GM21528 (cell line): ENCODE measurements at regions not wholly inside any gene's neighbourhood (a gene's known extent, or its start where the extent isn't known, plus 50 kb on each side); places are given as distances from the start of the nearest gene placed in this dataset.
A peak's percentile ranks its signal among the peaks of the same experiment; 100 is the strongest.
"Not testable (repeated sequence)": the region's sequence is repeated elsewhere in the genome, so short reads cannot be mapped to it uniquely, and the experiment has no call there.

Experiments used
- ATAC-seq: cut with Tn5 transposase; IDR thresholded peaks from one replicate; pipeline ENCODE4 v1.9.1; 2021; ENCODE audit warnings: mild to moderate bottlenecking, moderate library complexity; ENCODE audit not compliant: unreplicated experiment, low FRiP score

DNA sequence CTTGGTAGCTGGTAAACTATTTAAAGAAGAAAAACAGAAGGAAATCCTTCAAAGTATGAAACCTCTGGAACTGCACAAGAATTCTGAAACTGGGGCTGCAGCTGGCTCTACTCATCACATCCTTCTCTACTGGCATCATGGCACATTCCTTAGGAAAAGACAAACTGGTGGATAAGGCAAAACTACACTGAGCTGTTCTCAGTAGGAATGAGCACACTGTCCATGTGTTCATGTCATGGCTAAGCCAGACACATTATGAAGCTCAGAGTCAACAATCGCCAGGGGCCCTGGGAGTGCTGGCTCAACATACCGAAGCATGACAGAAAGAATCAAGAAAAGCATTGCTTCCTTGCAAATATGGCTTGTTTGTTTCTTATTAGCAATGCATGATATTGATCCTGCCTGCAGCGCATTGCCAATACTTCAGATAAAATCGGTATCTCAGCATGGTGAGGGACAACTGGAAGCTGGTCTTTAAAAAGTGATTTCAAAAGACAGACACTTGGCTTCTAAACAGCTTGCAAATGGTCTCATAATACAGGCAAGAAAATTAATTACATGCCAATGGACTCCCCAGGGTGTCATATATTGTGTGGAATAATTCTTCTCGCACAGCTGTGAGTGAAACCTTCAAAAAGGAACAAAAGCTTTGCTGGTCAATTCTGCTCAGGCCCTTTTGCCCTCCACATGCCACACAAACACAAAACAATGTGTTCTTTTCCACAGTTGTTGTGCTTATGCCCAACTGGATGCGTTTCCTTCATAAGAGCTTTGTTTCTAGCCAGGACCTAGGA, 300.2 kb upstream of the VCX start:
- ATAC-seq = no peak

DNA sequence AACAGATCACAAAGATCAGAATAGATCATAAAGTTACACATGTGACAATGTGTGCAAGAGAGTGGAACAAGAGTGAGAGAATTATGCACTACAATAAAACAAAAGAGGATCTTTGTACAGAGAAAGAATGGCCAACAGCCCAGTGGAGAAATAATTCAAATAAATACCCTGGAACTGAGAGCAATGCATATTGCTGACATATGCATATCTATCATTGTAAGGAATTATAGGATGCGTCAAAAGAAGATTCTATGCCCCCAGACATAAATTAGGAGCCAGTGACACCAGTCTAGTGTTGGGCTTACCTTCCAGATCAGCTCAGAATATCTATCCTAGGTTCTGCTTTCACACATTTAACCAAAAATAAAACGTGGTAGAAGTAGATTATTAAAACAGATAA, 320.1 kb upstream of the VCX start:
- ATAC-seq = no peak

DNA sequence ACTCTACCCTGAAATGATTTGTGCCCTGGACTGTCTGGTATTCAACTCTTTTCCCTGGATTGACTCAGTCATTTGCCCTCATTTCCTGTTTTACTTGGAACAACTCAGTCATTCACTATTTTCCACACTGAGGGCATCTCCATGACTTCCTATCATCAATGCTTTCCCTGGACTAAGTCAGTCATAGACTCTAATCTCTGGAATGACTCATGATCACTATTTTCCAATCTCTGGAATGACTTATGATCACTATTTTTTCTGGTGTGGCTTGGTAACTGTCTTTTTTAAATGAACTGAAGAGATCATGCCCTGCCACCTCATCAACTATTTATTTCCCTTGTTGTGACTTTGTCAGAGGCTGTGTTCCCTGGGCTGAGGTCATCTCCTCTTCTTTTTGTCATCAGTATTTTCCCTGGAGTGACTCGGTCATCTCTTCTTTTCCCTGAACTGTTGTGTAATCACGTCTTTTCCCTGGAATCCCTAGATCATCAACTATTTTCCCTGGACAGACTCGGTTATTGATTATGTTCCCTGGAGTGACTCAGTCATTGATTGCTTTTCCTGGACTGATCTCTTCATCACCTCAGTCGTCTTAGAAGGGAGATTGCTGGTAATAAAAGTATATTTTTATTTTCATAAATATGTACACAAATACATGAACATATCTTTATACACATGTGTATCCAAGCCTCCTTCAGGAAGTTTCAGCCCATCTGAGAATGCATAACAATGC, 327.1 kb upstream of the VCX start:
- ATAC-seq = no peak

DNA sequence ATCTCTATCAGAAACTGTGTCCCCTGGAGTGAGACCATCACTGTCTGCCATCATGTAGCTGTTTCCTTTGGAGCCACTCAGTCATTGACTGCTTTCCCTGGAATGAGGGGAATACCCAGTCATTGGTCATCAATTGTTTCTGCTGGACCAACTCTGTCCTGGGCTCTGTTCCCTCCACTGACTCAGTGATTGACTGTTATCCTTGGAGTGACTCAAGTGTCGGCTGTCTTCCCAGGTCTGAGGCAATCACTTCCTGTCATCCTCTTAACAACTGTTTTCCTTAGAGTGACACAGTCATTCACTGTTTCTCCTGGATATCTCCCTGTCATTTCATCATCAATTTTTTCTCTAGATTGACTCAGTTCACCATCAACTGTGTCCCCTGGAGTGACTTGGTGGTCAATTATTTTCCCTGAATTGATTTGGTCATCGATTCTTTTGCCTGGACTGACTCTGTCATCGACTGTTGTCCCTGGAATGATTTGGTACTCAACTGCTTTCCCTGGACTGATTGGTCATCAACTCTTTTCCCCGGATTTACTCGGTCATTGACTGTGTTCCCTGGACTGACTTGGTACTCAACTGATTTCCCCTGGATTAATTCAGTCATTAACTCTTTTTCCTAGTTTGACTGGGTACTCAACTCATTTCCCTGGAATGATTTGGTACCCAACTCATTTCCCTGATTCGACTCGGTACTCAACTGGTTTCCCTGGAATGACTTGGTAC, 327.9 kb upstream of the VCX start:
- ATAC-seq = no peak

DNA sequence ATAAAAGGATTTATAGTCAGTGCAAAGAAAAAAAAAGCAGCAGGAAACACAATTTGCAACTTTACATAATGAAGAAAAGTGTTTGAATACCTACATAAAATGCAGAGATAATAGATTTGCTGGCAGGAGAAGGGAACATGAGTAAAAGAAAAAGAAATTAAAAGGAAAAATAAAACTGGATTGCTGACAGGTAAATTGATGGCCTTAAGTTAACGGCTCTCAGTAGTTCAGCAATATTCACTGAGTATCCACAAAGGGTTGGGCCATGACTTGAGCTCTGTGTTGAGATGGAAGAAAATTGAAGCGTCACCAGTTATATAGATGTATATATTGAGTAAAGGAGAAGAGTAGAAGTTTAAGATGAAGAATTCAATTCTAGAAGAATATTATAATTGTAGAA, 330.1 kb upstream of the VCX start:
- ATAC-seq = no peak

DNA sequence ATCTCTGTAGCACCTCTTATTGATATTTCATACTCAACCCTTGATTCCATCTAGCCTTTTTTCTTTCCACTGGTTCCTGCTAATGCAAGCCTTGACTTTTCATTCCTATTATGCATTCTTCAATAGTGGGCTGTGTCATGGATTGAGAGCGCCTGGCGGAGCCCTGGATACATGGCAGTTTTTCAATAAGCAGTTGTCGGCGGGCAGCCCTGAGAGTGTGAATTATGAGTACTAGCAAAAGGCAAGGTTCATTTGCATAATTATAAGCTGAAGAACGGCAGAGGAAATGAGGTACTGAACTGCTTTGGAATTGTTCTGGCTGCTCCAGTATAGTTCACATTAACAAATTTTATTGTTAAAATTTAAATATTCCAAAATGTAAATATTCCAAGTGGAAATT, 339.7 kb upstream of the VCX start:
- ATAC-seq = no peak

DNA sequence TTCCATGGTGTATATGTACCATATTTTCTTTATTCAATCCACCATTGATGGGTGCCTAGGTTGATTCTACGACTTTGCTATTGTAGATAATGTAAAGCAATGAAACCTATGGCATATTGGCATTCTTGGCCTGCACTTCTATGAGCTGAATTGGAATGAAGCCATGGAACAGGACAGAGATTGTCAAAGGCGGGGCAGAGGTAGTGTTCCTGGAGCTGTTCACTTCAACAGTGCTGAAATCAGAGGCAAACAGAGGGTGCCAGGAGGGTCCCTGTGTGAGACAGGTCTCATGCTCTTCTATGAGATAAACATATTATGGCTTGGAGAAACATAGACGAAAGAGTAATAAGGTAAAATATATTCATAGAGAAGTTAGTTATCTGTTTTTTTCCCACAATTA, 342.6 kb upstream of the VCX start:
- ATAC-seq = no peak

DNA sequence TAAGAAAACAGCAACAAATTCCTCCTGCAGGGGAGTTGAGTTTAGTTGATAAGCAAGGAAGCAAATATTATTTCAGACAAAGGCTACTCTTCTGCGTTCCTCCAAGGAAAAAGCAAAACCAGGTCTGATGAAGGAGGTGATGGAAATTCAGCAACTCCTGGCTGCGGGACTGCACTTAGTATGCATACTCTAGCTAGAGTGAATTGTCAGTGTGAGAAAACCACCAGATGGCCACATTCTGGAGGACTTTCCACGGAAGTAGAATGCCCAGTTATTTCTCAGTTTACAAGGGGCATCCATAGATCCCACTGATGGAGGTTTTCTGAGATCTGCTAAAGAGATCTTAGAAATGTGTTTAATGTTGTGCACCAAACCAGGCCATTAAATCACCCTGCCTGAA, 338.6 kb upstream of the PUDP start:
- no peak for ATAC-seq

DNA sequence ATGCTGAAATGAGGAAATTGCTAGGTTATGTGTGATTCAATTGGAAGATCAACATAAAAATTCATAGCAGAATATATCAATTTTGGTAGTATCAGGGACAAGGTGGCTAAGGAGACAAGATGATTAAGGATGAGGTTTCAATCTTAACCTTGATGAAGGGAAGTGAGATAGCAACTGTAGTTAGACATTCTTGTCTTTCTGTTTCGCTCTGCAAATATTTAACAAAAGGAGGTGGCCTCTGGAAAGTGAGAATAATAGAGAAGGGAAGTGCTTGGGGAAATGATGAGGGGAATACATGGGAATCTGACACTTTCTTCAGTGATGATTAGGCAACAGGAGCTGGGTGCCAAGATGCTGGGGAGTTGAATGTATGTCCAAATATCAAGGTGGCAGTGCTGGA, 337.1 kb upstream of the PUDP start:
- no peak for ATAC-seq

DNA sequence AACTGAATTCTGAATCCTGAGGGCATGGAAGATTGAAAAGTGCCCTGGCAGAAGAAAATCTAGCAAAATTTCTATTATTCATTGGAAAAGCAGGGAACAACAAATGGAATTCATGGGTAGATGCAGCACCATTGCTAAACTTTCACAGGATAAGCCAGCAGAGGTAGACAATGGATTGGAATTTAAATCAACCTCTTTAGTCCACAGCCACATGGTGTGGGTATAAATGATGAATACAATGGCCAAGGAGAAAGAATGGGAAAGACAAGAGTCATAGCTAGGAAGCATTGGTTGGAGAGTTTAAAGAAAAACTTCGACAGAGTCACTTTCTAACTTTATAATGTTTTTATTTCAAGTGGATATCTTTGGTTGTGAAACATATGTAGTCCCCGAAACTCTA, 332.8 kb upstream of the PUDP start:
- no peak for ATAC-seq

DNA sequence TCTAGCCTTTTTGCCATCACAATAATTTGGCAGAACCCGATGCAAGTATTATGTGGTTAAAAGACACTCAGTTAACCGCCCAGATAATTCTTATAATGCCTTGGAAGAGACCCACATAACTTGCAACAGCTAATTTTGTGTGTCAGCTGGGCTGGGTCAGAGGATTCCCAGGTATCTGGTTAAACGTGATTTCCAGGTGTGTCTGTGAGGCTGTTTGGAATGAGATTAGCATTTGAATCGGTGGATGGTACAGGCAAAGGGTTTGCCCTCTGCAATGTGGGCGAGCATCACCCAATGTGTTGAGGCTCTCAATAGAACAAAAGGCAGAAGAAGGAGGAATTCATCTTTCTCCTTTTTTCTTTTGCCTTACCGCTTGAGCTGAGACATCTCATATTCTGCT, 314.2 kb upstream of the PUDP start:
- ATAC-seq = no peak

DNA sequence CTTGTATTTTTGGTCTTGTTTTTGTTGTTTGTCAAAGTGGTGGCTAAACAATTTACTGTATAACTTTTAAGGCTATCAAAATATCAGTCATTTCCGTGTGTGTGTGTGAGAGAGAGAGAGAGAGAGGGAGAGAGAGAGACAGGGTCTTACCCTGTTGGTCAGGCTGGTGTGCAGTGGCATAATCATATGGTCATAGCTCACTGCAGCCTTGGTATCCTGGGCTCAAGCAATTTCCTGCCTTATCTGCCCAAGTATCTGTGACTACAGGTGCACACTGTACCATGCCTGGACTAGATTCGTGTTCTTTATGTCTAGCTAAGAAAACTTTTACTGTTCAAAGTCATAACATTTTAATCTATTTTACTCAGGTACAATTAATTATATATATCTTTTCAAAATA, 313.1 kb upstream of the PUDP start:
- not testable (repeated sequence) for ATAC-seq

DNA sequence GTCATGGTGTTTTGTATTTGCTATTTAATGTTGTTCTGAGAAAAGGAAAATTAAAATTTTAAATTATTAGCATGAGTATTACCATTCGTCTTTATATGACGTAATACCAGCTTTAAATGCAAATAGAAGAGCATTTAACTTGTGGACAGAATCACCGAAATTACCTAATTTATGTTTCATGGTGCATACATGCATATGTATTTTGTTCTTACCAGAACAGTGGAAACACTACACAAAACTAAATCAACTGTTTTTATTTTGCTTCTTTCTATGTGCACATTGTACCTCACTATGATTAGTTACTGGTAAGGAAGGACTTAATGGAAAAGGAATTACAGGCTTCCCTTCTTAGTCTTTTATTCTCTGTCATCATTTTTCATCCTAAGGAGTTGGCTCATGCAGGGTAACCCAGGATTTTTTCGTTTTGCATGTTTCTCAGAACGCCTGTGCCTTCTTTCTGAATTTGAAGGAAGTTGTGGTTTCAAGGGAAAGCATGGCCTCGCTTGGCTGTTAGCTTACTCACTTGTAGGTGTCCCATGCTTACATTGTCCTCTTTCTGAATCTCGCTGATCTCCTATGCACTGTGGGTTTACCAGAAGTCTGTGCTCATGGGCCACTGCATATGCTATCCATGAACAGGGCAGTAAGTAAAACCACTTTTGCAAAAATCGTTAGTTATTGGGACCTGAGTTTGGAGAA, 300.0 kb upstream of the PUDP start:
- no peak for ATAC-seq

DNA sequence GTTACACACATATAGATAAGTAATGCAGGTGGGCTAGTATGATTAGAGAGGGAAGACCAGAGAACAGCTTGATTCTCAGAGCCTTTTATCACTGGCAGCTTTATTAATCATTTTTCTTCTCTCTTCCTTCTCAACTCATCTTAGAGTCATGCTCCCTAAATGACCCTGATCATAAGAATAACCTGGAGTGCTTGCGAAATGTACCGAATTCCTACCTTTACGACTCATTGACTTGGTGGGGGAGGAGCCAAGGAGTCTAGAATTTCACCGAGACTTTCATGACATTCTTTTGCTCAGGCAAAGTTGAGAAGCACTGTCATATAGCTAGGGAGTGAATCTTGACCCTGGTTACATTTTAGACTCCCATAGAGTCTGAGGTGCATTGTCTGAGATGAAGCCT, 298.9 kb upstream of the PUDP start:
- ATAC-seq = no peak

DNA sequence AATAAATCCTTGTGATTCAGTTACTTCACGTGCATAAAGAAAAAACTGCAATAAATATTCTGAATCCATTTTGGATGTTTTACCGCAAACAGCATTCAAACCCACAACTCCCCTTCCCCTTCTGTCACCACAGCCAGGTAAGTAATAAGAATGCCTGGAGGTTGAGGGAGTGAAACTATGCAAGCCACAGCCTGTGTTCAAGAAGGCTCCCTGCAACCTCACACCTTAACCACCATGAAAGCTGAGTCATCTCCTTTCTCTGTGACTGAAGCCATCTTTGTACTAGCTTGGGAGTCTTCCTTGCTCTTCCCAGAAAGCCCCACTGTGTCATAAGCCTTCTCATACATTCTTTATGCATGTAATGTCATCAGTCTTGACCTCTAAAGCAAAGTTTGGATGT, 297.0 kb upstream of the PUDP start:
- peak; percentile 74 for ATAC-seq

DNA sequence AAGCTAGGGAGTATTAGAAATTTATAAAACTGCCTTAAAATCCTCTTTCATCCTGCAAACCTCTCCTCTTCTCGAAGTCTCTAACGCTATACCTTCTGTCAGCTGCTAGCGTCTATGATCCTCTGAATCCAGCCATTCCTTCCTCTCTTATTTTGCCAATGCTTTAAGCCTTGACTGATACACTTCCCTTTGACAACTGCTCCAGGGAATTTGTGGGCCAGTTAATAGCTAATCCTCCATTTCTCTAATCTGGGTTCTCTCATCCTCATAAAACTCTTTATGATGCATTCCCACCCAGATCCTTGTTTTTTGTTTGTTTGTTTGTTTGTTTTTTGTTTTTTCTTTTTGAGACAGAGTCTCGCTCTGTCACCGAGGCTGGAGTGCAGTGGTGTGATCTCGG, 293.6 kb upstream of the PUDP start:
- ATAC-seq = no peak

DNA sequence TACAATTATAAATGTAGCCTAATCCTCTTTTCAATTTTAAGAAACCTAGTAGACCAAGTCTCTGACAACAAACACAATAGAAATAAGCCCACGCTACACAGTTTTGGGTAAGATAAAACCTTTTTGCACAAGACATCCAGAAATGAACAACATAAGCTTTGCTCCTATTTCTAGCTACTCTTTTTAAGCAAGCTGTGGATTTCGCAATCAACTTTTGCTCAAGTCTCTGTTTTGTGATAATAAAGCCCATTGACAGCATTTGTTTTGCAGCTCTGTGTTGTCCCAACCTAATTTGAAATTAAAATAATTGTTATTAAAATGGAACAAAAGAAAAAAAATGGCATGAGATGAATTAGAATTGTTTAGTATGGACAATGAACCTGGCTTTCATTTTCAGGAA, 287.9 kb upstream of the PUDP start:
- no peak for ATAC-seq

DNA sequence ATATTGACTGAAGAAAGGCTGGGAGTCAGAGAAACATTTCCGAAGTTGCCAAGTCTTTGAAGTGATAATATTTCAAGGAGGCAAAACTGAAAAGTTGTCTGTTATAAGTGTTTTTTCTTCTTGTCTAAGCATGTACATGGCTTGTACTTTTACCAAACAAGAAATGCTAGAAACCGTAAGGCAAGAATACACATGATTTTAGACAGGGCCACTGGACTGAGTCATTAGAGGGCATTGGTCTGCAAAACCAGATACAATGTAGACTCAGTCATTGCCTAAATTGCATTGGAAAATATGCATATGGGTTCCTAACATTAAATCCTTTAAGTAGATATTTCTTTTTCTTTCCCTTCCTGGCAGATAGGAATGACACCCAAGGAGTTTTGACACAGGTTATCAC, 284.9 kb upstream of the PUDP start:
- ATAC-seq = no peak

DNA sequence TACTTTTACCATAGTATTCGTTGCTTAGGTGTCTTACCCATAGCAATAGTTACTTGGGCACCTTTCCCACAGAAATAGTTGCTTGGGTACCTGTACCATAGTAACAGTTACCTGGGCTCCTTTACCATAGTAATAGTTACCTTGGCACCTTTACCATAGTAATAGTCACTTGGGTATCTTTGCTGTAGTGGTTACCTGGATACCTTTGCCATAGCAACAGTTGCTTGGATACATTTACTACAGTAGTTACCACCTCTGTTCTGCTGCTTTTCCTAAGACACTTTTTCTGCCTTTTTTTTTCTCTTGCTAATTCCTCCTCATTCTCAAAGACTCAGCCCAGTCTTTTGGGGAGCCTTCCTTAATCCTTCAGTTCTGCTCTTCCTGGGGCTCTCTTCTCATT, 272.8 kb upstream of the PUDP start:
- no peak for ATAC-seq

DNA sequence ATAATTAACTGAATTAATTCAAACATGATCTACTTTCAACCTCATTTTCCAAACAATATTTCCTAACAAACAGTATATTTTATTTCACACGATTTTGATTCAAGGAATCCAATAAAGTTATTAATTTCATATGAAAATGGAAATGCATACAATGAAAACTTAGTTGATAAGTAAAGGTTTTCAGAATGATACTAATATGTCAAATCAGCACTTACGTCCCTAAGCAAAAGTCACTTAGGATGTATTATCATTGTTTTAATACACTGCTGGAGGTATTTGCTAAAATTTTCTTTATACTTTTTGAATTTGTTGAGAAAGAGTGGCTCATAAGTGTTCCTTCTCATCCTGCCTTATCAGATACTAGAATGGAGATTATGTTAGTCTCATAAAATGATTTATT, 266.8 kb upstream of the PUDP start:
- ATAC-seq = no peak

DNA sequence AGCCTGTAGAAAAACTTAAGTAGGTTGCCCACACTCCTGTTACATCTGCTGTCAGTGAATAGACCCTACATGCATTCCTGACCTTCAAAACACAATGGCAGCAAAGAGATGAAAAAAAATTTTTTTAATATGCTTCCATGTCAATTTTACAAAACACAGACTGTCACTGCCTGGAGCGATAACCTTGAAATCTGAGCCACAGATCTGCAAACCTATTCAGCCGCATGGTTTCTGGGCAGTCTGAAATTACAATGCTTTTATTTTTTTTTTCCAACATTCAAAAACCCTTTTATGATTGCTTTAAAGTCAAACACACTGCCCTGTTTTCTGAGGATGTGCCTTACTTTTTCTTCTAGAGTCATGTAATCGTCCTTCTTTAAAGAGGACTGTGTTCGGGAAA, 264.9 kb upstream of the PUDP start:
- no peak for ATAC-seq
